Caki2 (cell line): ENCODE measurements at regions not wholly inside any gene's neighbourhood (a gene's known extent, or its start where the extent isn't known, plus 50 kb on each side); places are given as distances from the start of the nearest gene placed in this dataset.
A peak's percentile ranks its signal among the peaks of the same experiment; 100 is the strongest.
"Not testable (repeated sequence)": the region's sequence is repeated elsewhere in the genome, so short reads cannot be mapped to it uniquely, and the experiment has no call there.

ENCODE experiments used
- DNase-seq: peaks from one replicate; pipeline ENCODE4 v3.0.0-alpha.2; 2015; ENCODE audit warnings: low read depth
- in situ Hi-C: cut with HindIII; loops from 2 replicates; pipeline ENCODE4 v1.10.0; 2016; ENCODE audit warnings: low sequenced_read_pairs, low pct_unique_long_range_greater_than_20kb, mixed read lengths

DNA sequence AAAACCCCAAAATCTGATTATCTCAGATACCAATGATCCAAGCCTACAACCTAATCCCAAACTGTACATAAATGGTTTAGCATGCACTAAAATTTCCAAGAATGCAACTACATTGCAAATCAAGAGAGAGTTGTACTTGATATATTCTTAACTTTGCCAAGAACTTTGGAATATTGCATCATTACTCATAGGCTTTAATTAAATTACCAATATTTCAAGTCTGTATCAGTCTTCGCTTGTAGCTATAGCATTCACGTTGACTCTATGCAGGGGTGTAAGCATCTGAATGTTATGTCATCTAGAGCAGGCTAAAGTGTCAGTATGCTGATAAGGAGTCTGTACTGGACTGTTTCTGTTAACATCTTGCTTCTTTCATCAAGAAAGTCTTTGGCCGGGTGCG is 56.3 kb downstream of the FOXI3 start:
- in situ Hi-C loops: no loop called here
- DNase-seq: no peak

DNA sequence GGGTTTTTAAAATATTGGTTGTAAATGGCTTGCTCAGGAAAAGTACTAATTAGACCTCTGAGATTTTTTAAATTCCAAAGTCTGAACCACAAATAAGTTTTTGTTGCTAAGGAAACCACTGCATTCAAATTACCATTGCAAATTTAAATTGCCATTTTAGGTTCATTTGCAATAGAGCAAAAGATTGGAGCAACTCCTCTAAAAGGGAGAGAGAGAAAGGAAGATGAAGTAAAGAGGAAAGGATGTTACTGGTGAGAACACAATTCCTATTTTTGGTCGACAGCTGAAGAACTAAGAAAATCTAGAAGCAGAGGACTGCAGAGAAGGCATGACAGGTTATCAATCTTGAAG is 74.9 kb downstream of the FOXI3 start:
- in situ Hi-C loops: no loop called here
- no peak for DNase-seq

DNA sequence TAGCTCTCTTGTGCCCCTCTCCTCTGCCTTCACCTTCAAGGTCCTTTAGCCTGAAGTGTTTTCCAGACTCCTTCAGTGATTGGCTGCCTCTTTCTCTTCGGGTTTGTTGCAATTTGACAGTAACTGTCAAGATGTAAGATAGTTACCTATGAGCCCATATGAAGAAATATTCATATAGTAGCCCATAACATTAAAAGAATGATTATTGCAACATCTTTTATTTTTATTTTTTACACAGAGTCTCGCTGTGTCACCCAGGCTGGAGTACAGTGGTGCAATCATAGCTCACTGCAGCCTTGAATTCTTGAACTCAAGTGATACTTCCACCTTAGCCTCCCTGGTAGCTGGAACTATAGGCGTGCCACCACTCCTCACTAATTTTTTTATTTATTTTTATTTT is 80.5 kb downstream of the FOXI3 start:
- in situ Hi-C loops: no loop called here
- DNase-seq: no peak

DNA sequence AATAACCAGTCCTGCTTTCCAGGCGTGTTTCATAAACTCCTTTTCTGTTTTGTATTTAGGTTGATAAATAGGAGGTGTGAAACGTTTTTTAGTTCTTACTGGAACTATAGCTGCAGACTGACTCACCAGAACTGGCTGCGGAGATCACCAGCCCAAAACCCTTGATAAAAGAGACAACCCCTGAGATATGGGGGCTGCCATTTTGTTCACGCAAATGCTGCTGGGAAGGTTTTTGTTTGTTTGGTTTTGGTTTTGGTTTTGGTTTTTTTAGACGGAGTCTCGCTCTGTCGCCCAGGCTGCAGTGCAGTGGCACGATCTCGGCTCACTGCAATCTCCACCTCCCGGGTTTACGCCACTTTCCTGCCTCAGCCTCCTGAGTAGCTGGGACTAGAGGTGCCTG is 87.1 kb downstream of the FOXI3 start:
- in situ Hi-C loops, DNase-seq: not testable (repeated sequence)

DNA sequence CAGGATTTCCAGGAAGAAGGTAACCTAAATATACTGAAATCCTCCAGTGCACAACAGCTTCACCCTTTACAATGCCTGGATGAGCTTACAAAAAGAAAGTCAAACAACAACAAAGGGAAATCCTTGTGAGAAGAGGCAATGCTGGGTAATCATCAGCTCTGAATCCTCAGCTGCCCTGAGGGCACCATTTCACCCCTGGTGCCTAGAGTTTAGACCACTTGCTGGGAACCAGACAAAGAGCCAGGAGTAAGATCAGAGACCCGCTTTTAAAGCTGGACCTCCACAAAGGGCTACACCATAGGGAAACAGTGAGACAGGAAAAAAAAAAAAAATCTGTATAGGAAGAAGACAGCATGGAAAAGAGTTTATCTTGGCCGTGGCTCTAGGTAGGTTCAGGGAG is 97.0 kb downstream of the FOXI3 start:
- DNase-seq: no peak
- in situ Hi-C loops: no loop called here

DNA sequence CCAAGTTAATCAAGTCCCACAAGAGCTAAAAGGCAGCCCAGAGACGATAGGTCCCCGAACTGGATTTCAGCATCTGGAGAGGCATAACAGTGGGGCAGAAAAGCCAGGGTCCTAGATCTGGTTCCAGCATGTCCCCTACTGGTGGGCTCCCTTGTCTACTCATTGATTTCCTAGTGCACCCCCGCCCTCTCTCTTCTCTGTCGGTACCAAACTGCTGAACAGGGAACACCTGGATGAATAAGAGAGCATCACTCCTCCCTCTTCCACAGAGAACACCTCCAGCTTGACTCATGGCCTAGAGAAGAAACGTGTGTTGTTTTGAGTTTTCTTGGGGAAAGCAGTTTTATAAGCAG is 101.3 kb downstream of the FOXI3 start:
- no peak for DNase-seq

DNA sequence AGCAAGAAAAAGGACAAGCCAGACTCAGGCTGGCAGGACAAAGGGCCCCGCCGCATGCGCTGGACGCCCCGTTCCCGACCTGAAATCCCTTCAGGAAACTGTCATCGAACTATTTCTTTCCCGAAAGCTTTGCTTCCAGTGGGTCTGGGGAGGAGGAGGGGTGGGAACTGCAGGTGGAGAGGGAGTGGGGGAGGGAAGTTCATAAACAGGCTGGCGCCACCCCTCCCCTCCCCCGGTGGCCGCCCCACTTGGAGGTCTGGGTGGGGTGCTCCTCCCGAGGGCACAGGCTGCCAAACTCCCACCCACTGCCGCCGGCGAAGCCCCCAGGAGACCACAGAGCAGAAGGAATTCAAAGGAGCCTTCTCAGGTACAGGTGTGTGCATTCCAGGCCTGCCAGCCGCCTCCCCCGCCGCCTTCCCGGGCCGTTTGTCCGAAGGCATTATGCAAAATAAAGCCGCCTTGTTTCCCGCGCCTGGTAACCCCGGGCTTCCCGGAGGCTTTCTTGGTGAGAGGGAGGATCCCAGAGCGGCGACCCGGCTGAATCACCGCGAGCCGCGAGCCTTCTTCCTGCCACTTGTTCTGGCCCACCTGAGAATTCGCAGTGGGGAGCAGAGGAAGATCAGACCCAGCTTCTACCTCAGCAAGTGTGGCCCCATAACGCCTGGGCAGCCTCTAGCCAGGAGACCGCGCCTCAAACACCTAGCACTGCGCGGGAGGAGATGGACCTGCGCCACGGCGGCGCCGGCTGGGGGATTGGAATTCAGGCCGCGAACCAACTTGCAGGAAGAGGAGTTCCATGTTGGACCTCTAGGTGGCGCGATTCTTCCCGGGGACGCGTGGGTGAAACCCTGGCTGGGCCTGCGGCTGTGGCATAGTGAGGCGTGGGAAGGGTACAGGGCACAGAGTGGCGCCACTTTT is 101.9 kb downstream of the FOXI3 start:
- in situ Hi-C loops: no loop called here
- DNase-seq: no peak

More for the DNA sequence above, 101.3 kb downstream of the FOXI3 start:
- in situ Hi-C loops: no loop called here

DNA sequence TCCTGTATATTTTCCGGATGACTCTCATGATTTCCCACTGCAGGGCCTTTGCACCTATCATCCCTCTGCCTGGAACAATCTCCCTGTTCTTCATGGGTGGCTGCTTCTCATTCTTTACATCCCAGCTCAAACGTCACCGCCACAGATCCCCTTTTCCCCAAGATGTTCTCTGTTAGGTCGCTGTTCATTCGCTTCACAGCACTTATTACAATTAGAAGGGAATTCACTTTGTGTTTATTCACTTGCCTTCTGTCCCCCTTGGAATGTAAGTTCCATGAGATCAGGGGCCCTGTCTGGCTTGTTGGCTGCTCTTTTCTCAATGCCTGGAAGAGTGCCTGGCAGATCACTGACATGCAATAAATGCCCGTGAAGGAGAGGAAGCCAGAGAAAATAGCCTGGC is 106.7 kb downstream of the FOXI3 start:
- DNase-seq: no peak
- in situ Hi-C loops: no loop called here

DNA sequence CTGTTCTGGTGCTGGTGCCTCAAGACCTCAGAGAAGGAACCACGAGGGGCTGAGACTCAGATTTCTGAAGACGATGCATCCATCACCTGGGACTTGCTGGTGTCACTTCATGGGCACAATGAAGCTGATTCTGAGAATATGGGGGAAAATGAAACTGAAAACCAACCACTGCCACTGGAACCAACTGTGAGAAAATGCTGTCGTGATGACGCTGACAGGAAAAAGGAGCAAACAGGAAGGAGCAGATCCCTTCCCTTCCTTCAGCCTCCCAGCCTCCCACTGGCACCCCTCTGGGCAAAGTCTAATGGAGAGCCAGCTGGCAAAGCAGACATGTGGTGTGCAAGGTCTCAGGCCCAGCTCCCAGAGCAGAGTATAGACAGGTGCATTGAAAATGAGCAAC is 109.7 kb downstream of the FOXI3 start:
- DNase-seq: no peak

DNA sequence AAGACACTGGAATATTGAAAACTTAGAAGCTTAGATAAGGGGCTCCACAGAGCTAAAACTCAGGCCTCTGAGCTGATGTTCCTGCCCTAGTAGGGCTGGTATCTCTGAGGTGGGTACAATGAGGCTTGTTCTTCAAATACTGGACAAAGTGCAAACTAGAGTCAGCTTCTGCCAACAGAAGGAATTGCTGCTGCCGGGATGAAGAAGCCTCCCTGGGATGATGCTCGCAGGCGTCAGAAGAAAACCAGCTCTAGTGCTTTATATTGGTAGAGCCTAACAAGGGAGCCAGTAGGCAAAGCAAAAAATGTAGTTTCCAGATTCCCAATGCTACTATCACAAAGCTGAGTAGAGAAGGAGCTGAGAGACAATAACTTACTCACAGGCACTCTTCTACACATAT is 118.1 kb downstream of the FOXI3 start:
- in situ Hi-C loops: no loop called here

More for the DNA sequence above, 109.7 kb downstream of the FOXI3 start:
- in situ Hi-C loops: no loop called here

DNA sequence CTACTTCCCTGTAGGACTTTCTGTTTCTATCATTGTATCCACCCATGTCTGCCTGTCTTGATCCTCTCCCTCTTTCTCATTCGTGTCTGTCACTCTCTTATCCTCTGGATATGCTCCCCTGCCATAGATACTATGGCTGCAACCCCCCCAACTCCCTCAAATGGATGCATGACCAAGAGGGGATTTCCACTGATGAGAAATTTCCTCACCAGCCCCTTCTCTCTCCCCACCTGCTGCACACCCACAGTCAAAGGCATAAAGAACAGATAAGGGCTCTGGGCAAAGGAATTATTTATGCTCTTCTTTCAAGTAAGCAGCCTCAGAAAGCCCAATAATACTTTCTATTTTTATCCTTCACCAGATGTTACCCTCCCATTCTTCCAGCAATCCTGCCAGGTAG is 121.3 kb downstream of the FOXI3 start:
- DNase-seq: no peak
- in situ Hi-C loops: no loop called here

More for the DNA sequence above, 118.1 kb downstream of the FOXI3 start:
- DNase-seq: no peak

DNA sequence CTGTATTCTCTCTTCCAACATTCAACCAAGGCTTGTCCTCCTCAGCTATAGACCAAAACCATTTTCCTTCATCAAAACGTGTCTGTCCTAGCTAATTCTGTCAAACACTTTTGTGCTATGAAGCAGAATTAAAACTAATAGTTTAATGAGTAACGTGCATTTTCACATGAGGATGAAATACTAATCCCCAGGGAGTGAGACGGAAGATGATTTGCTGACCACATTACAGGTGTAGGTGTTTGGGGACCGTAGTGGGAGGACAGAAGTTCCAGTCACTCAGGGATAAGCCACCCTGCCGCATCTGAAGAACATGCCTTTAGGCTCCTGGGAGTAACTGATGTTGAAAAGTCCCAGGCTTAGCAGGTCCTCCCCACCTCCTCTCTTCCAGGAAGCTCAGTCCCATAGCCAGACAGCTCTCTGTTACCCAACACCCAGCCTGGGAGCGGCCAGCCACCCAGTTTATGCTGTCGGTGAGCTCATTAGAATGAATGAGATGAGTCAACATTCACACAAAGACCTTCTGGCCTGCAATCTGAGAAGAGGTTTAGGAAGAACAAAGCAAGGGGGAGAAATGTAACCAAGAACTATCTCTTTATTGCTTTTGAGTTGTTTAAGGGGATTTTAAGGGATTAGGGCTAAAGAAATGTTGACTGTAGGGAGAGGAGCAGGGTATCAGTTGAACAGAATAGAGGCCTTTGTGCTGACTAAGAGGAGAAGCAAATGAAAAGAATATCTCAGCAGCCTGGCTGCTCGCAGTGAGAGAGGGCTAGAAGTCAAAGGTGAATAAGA is 122.5 kb downstream of the FOXI3 start:
- peak; percentile 69 for DNase-seq
- in situ Hi-C loops: no loop called here

DNA sequence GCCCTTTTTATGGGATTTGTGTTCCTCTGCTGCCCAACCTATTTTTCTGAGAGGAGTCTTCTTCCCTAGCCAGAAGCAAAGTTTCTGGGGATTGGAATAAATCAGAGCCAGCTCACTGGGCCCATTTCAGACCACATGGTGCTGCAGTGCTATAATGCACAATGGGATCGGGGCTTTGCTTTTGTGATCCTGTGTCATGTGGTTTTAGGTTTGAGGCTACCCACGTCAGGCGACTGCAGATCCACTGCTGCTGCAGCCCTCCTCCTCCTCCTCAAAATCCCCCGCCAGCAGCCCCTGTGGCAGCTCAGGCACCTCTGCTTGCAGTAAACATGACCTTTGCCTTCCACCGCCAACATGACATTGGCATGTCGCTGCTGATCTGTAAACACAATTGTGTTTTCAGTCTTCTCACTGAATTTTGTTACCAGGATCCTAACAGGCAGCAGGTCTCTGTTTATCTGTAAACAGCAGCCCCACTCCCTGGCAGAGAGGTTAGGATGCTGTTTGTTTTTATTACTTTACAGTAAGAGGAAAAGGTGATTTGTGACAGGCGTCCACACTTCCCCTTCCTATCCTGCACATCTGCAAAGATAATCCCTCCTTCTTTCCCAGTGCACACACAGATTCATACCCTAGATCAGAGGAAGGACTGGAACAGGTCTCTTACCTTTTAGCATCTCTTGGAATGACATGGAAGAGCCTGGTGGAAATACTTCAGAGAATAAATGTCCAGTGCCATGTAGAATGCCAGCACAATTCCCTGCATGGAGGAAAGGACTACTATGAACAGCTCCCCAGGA is 130.8 kb downstream of the FOXI3 start:
- in situ Hi-C loops: no loop called here
- DNase-seq: no peak

DNA sequence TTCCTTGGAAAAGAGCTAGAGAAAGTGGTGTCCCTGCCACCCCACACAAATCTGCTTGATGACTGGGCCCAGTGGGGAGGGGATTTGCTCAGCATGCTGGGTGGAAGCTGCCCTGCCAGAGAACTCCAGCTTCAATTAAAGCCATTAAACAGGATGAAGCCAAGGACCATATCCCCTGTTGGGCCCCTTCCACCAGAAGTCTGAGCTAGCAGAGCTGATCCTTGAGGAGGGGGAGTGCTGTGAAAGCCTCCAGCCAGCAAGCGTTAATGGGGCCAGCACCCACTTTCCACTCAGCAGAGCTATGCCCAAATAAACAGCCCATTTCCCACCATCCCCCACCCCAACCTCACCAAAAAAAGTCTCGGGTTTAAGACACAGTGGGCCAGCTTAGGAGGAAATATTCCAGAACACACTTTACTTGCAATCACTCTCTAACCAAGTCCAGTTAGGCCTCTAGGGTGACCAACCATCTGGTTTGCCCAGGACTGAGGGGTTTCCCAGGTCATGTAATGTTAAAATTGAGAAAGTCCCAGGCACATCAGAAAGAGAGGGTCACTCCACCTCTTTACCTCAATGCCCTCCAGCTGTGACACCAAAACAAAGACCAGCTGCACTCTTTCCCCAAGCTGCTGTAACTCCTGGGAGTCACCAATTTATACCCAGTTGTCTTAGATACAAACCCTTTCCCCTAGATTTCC is 132.3 kb downstream of the FOXI3 start:
- in situ Hi-C loops: no loop called here
- no peak for DNase-seq

DNA sequence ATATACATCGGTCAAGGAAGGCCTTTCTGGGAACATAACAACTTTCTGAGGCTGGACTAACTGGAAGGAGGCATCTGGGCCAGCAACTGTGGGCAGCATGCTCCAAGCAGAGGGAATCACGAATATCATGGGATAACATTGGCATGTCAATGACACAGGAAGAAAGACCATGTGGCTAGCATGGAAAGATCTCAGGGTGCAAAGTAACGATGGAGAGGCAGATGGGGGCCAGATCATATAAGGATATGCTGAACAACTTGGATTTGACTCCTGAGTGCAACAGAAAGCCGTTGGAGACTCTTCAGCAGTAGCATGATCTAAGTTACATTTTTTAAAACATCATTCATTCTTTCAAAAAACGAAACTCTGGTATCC is 133.6 kb downstream of the FOXI3 start:
- in situ Hi-C loops: no loop called here
- DNase-seq: no peak

DNA sequence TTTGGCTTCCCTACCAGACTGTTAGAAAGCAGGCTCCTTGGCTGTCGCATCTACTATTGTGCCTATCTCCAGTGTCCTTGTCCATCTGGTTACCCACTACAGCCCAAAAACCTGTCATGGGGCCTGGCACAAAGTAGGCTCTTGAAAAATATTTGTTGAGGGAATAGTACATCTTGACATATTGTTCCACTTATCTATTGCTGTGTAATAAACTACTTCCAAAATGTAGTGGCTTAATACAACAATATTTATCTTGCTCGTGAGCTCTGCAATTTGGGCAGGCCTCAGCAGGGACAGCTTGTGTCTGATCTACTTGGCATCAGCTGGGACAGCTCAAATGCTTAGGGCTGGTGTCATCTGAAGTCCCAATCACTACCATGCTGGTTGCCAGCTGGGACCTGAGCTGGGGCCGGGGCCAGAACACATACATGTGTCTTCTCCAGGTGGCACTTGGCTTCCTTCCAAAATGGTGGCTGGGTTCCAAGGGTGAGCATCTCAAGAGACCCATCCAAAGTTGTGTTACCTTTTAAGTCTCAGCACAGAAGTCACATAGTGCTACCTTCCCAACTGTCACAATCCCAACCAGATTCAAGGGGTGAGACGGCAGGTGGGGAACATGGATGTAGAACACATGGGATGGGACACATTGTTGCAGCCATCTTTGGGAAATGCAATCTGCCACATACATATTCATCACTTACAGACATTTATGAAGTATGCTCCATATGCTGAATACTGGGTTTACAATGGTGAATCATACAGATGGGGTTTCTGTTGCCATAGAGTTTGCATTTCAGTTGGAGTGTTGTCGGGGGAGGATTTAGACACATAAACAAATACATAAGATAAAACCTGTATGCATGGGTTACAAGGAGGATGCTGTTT is 134.2 kb downstream of the FOXI3 start:
- DNase-seq: no peak
- in situ Hi-C loops: no loop called here

DNA sequence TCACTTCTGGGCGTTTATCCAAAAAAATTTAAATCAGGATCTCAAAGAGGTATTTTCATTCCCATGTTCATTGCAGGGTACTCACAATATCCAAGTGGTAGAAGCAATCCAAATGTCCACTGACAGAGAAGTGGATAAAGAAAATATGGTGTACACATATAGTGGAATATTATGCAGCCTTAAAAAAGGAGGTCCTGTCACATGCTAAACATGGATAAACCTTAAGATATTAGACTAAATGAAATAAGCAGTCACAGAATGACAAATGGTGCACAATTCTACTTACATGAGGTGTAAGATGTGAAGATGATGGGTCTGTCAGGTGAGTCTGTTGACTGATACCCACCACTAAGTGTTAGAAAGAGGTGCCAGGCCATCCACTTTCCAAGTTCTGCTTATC is 140.6 kb downstream of the THNSL2 start:
- in situ Hi-C loops: no loop called here
- no peak for DNase-seq
